ENCODE measurements at regions not wholly inside any gene's neighbourhood (a gene's known extent, or its start where the extent isn't known, plus 50 kb on each side); places are given as distances from the start of the nearest gene placed in this dataset.

DNA sequence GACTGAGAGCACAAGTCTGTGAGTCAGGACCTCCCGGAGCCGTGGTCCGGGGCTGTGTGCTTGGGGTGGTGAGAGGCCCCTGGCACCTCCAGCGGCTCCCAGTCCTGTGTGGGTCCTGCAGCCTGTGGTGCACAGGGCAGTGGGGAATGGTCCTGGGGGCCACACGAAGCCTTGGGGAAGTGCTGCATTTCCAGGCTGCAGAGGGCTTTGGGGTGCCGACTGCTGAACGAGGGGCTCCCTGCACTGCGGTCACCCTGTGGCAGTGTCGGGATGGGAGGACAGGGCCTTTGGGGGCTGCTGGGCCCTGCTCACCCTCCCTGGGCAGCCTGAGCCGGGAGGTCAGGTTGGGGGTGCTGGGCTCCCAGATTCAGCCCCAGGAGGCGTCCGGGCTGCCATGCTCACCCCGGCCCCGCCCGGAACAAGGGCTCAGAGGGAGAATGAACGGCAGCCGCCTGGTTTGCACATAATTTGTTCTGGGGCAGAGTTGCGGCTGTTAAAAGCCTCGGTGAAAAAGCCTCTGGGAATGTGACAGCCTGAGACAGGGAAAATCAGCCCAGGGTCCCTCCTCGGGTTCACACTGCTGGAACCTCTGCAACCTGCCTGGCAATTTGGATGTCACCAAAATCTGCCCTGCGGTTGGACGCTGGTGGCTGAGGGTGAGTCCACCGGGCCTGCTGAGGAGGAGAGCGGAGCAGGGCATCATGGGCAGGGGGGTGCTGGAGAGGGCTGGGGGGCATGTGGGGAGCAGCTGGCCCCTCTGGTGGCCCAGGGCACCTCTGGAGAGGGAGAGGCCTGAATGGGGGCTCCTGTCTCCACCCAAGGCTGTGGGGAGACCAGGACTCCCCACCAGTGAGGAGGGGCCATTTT lies 109.2 kb downstream of the KIF26A start:
- TF ChIP-seq, protein P1, sequence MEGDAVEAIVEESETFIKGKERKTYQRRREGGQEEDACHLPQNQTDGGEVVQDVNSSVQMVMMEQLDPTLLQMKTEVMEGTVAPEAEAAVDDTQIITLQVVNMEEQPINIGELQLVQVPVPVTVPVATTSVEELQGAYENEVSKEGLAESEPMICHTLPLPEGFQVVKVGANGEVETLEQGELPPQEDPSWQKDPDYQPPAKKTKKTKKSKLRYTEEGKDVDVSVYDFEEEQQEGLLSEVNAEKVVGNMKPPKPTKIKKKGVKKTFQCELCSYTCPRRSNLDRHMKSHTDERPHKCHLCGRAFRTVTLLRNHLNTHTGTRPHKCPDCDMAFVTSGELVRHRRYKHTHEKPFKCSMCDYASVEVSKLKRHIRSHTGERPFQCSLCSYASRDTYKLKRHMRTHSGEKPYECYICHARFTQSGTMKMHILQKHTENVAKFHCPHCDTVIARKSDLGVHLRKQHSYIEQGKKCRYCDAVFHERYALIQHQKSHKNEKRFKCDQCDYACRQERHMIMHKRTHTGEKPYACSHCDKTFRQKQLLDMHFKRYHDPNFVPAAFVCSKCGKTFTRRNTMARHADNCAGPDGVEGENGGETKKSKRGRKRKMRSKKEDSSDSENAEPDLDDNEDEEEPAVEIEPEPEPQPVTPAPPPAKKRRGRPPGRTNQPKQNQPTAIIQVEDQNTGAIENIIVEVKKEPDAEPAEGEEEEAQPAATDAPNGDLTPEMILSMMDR (IDR thresholded peaks at IDR 0.05): no peak
- TF ChIP-seq, protein P2, sequence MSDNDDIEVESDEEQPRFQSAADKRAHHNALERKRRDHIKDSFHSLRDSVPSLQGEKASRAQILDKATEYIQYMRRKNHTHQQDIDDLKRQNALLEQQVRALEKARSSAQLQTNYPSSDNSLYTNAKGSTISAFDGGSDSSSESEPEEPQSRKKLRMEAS (CRISPR knock-in tag; IDR thresholded peaks at IDR 0.05): no peak
- TF ChIP-seq AFF4 (CRISPR knock-in tag; IDR thresholded peaks at IDR 0.05; ENCODE audit: borderline replicate concordance) (no peak), OVOL2 (CRISPR knock-in tag; IDR thresholded peaks at IDR 0.05; ENCODE audit: borderline replicate concordance) (no peak), GABPB1 (CRISPR knock-in tag; IDR thresholded peaks at IDR 0.05) (no peak), GTF2I (CRISPR knock-in tag; conservative IDR thresholded peaks at IDR 0.05) (no peak), FOXJ3 (CRISPR knock-in tag; IDR thresholded peaks at IDR 0.05; ENCODE audit: borderline replicate concordance) (no peak), ESRRA (CRISPR knock-in tag; IDR thresholded peaks at IDR 0.05; ENCODE audit: borderline replicate concordance) (no peak), E2F1 (CRISPR knock-in tag; IDR thresholded peaks at IDR 0.05) (no peak), ZNF138 (CRISPR knock-in tag; conservative IDR thresholded peaks at IDR 0.05) (no peak), ZBTB43 (CRISPR knock-in tag; IDR thresholded peaks at IDR 0.05) (no peak), FOXK1 (CRISPR knock-in tag; IDR thresholded peaks at IDR 0.05) (no peak)
- TF ChIP-seq, protein P3, sequence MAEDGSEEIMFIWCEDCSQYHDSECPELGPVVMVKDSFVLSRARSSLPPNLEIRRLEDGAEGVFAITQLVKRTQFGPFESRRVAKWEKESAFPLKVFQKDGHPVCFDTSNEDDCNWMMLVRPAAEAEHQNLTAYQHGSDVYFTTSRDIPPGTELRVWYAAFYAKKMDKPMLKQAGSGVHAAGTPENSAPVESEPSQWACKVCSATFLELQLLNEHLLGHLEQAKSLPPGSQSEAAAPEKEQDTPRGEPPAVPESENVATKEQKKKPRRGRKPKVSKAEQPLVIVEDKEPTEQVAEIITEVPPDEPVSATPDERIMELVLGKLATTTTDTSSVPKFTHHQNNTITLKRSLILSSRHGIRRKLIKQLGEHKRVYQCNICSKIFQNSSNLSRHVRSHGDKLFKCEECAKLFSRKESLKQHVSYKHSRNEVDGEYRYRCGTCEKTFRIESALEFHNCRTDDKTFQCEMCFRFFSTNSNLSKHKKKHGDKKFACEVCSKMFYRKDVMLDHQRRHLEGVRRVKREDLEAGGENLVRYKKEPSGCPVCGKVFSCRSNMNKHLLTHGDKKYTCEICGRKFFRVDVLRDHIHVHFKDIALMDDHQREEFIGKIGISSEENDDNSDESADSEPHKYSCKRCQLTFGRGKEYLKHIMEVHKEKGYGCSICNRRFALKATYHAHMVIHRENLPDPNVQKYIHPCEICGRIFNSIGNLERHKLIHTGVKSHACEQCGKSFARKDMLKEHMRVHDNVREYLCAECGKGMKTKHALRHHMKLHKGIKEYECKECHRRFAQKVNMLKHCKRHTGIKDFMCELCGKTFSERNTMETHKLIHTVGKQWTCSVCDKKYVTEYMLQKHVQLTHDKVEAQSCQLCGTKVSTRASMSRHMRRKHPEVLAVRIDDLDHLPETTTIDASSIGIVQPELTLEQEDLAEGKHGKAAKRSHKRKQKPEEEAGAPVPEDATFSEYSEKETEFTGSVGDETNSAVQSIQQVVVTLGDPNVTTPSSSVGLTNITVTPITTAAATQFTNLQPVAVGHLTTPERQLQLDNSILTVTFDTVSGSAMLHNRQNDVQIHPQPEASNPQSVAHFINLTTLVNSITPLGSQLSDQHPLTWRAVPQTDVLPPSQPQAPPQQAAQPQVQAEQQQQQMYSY (CRISPR knock-in tag; IDR thresholded peaks at IDR 0.05): no peak

All from WTC11 (cell line).